ENCODE measurements at regions not wholly inside any gene's neighbourhood (a gene's known extent, or its start where the extent isn't known, plus 50 kb on each side); places are given as distances from the start of the nearest gene placed in this dataset.

DNA sequence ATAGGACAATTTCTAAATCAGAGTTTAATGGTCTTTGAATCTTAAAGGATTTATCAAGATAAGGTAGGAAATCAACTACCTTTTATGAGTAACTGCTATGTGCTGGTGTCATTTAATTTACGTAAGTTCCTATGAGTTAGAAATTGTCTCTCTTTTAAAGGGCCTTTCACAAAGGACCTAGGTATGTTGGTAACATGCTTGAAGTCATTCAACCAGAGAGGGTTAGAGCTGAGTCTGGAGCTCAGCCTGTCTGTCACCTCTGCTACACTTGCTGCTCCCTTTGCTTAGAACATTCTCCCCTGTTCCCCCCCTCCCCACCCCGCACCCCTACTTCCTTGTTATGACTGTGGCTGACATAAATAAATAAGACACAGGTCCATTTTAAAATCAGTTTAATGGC lies 190.3 kb upstream of the SEMA6A start:
- H3K27ac Mint-ChIP-seq, result no peak overlapping the region
- no peak overlapping the region for H3K4me3 Mint-ChIP-seq
- no peaks in the 10 kb centered on the region for H3K4me1 Mint-ChIP-seq (ENCODE audit: low read depth)
- no peaks in the 10 kb centered on the region for H3K9me3 Mint-ChIP-seq (ENCODE audit: low read depth)
- peaks cover 3% of the 10 kb centered on the region for H3K27me3 Mint-ChIP-seq
- no peaks in the 10 kb centered on the region for H3K36me3 Mint-ChIP-seq

DNA sequence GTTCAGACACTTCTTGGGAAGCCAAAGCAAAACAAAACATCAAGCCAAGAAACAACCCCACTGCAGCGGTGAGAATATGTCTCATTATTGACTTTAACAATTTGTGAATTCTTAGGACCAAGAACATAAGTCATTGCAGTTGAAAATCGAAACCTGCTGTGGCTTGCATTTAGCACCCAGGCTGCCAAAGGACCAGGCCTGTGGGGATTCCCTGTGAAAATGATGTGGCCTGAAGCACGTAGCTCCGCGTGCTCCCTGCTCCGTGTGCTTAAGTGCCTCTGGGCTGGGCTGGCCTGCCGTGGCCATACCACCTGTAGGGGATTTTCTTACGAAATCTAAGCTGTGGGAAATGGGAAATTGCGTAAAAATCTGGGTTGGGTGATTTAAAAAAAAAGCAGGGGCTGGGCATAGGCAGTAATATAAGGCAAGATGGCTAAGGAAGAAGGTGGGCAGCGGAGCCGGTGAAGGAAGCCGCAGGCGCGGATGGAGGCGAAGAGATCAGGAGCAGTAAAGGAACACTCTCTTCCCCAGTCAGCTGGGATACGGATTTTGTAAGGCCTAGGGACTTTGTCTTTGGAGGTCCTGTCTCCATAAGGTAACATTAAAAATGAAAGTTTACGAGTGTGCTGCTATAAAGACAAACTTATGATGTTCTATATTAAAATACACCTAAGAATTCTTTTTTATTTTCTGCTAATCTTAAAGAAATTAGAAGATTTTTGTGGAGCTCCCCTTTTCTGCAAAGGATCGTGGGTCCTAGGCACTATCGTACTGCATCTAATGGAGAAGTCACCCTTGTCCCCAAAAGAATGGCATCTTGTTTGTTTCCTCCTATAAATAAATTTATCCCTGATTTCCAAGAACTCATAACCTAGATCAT lies 189.6 kb upstream of the SEMA6A start:
- Mint-ChIP-seq H3K4me3 (no peak overlapping the region), H3K4me1 (ENCODE audit: low read depth) (no peaks in the 10 kb centered on the region), H3K27me3 (peaks cover 3% of the 10 kb centered on the region), H3K9me3 (ENCODE audit: low read depth) (no peaks in the 10 kb centered on the region), H3K36me3 (no peaks in the 10 kb centered on the region), H3K27ac (no peak overlapping the region)

DNA sequence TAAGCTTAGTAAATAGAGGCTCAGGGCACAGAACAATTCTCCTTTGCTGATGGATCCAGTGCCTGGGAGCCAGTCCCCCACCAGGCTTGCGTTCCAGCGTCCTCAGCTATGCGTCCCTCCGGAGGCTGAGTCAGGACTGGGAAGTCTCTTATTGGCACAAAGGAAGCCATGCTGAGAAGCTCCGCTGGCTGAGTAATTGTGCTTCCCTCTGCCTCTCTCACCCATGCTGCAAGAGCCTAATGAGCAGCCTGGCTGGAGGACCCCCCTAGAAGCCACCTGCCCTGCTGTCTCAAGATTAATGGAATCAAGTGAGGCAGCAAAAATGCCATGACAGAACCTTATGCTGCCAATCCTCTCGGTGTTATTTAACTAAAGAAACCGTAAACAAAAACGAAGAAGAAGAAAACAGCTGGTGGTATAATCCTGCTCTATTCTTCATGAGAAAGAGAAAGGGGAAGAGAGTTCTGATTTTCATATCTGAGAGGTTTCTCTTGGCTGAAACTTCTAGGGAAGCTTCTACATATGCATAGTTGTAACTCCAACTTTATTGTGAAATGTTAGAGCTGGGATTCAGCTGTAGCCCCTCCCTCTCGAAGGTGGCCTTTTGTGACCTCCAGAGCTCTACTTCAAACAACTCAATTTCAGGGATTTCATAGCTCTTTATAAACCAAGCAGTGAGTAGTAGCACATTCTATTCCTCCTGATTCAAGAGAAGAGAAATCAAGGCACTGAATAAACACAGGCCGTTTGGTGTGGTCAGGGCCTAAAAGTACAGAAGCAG lies 185.4 kb upstream of the SEMA6A start:
- Mint-ChIP-seq H3K27ac (no peak overlapping the region), H3K9me3 (ENCODE audit: low read depth) (no peaks in the 10 kb centered on the region), H3K36me3 (no peaks in the 10 kb centered on the region)

DNA sequence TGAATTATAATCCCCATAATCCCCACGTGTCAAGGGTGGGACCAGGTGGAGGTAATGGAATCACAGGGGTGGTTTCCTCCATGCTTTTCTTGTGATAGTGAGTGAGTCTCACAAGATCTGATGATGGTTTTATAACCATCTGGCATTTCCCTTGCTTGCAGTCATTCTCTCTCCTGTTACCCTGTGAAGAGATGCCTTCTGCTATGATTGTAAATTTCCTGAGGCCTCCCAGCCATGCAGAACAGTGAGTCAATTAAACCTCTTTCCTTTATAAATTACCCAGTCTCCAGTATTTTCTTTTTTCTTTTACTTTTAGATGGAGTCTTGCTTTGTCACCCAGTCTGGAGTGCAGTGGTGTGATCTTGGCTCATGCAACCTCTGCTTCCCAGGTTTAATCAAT lies 182.7 kb upstream of the SEMA6A start:
- H3K27ac Mint-ChIP-seq, result no peak overlapping the region
- no peaks in the 10 kb centered on the region for H3K4me1 Mint-ChIP-seq (ENCODE audit: low read depth)
- no peaks in the 10 kb centered on the region for H3K36me3 Mint-ChIP-seq
- H3K27me3 Mint-ChIP-seq, result peaks cover 4% of the 10 kb centered on the region
- H3K9me3 Mint-ChIP-seq (ENCODE audit: low read depth), result no peaks in the 10 kb centered on the region
- no peak overlapping the region for H3K4me3 Mint-ChIP-seq

More for the DNA sequence above, 185.4 kb upstream of the SEMA6A start:
- H3K27me3 Mint-ChIP-seq, result peaks cover 2% of the 10 kb centered on the region
- no peaks in the 10 kb centered on the region for H3K4me1 Mint-ChIP-seq (ENCODE audit: low read depth)
- no peak overlapping the region for H3K4me3 Mint-ChIP-seq

DNA sequence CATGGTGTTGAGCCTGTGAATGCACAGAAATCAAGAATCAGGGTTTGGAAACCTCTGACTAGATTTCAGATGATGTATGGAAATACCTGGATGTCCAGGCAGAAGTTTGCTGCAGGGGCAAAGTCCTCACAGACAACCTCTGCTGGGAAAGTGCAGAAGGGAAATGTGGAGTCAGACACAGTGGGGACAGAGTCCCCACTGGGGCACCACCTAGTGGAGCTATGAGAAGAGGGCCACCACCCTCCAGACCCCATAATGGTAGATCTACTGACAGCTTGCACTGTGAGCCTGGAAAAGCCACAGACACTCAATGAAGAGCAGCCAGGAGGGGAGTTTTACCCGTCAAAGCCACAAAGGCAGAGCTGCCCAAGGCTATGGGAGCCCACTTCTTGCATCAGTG lies 181.9 kb upstream of the SEMA6A start:
- H3K4me3 Mint-ChIP-seq, result no peak overlapping the region
- peaks cover 4% of the 10 kb centered on the region for H3K27me3 Mint-ChIP-seq
- H3K36me3 Mint-ChIP-seq, result no peaks in the 10 kb centered on the region
- no peaks in the 10 kb centered on the region for H3K9me3 Mint-ChIP-seq (ENCODE audit: low read depth)
- no peaks in the 10 kb centered on the region for H3K4me1 Mint-ChIP-seq (ENCODE audit: low read depth)
- no peak overlapping the region for H3K27ac Mint-ChIP-seq

- Mint-ChIP-seq H3K4me3 (no peak overlapping the region), H3K36me3 (no peaks in the 10 kb centered on the region), H3K27me3 (peaks cover 4% of the 10 kb centered on the region), H3K27ac (no peak overlapping the region), H3K4me1 (ENCODE audit: low read depth) (no peaks in the 10 kb centered on the region), H3K9me3 (ENCODE audit: low read depth) (no peaks in the 10 kb centered on the region)
Observed at GRCh38 chr5:116754556-116754955, 179.9 kb upstream of the SEMA6A start.

DNA sequence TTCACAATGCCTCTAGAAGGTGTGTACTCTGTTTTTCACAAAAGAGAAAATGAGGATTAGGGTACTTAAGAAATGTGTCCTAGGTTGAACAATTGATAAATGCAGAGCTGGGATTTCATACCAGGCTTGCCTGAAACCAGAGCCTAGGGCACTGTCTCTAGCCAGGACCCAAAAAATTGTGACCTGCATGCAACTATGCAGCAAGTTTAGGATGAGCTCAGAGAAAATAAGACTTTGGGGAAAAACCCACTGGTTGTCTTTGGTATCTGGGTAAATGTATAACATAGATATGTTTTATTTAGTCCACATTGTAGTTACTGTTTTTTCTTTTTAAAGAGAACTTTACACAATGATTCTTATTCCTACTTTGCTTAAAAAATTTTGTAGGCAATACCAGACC lies 177.1 kb upstream of the SEMA6A start:
- no peak overlapping the region for H3K4me3 Mint-ChIP-seq
- H3K4me1 Mint-ChIP-seq (ENCODE audit: low read depth), result no peaks in the 10 kb centered on the region
- H3K27ac Mint-ChIP-seq, result no peak overlapping the region
- no peaks in the 10 kb centered on the region for H3K9me3 Mint-ChIP-seq (ENCODE audit: low read depth)
- H3K36me3 Mint-ChIP-seq, result no peaks in the 10 kb centered on the region
- peaks cover 1% of the 10 kb centered on the region for H3K27me3 Mint-ChIP-seq

DNA sequence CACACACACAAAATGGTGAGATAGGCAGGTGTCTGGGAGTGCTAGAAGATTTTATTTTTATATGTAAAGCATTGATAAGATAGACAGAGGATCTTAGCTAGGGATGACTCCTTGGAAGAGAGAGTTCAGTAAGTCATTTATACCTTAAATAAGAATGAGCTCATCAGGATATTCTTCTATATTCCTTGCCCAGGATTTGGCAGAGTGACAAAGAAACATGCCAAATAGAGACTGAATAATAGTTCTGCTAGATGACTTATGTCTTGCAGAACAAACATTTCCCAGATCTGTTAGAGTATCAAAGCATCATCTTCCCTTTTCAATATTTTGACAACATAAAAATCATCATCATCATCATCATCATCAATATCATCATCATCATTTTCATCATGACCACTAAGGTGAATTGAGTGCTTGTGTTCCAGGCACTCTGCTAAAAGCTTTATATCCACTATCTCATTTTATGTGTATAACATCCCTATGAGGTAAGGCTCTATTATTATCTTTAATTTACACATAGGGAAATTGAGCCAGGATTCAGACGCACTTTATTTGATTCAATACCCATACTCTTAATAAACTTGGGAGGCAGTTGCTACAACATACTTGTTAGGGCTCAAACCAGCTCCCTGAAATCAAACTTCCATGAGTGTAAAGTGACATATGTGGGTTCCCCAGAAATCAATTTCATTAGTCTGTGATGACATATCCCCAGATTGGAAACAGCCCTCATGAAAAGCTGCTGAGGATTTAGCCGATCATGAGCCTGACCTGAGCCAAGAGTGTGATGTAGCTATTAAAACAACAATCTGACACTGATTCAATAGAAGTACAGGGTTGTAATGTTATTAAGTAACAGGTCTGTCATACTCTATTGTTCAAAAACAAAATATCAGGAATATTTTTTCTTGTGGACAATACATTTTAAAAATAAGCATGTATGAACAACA lies 176.3 kb upstream of the SEMA6A start:
- Mint-ChIP-seq H3K9me3 (ENCODE audit: low read depth) (no peaks in the 10 kb centered on the region), H3K36me3 (no peaks in the 10 kb centered on the region), H3K27ac (no peak overlapping the region), H3K27me3 (peaks cover 1% of the 10 kb centered on the region), H3K4me3 (no peak overlapping the region), H3K4me1 (ENCODE audit: low read depth) (no peaks in the 10 kb centered on the region)

DNA sequence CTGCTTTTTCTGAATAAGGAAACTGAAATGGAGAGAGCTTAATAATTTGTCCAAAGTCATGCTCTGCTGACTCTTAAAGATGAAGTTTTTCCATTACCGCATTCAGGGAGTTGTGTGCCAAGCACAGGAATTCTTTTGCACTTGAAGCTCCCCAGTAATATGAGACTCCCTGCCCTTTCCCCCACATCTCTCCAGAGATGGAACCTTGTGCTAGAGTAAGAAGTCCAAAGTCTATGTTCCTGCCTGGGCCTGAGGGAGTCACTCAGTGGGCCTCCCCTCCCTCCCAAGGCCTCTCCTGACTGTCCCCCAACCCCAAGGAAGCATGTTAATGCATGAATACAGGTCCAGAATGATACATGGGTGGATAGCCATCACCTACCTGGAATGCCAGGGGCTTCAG lies 173.3 kb upstream of the SEMA6A start:
- Mint-ChIP-seq H3K27ac (no peak overlapping the region), H3K27me3 (no peaks in the 10 kb centered on the region), H3K36me3 (no peaks in the 10 kb centered on the region), H3K9me3 (ENCODE audit: low read depth) (peaks cover 8% of the 10 kb centered on the region), H3K4me1 (ENCODE audit: low read depth) (no peaks in the 10 kb centered on the region), H3K4me3 (no peak overlapping the region)

DNA sequence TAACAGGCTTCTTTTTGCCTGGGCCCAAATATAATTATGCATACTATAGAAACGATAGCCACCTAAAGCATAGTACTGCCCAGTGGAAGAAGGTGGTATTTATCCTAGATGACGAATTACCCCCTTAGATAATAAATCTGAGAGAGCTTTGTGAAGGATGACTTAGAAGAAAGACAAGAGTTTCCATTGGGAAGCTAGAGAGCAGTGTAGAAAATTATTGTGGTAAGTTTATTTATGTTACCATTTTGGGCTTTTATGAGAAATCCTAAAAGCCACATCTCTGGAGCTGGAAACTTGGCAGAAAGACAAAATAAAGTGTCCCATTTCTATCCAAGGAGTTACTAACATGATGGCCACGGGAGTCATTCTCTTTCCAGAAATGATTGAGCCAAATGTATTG lies 172.0 kb upstream of the SEMA6A start:
- no peaks in the 10 kb centered on the region for H3K4me1 Mint-ChIP-seq (ENCODE audit: low read depth)
- no peak overlapping the region for H3K27ac Mint-ChIP-seq
- H3K9me3 Mint-ChIP-seq (ENCODE audit: low read depth), result peaks cover 8% of the 10 kb centered on the region
- H3K4me3 Mint-ChIP-seq, result no peak overlapping the region
- H3K27me3 Mint-ChIP-seq, result no peaks in the 10 kb centered on the region
- H3K36me3 Mint-ChIP-seq, result no peaks in the 10 kb centered on the region

GRCh38 chr5:116740771-116741170 lies 166.1 kb upstream of the SEMA6A start:
- Mint-ChIP-seq H3K27ac (no peak overlapping the region), H3K4me3 (no peak overlapping the region), H3K4me1 (ENCODE audit: low read depth) (no peaks in the 10 kb centered on the region), H3K36me3 (no peaks in the 10 kb centered on the region), H3K27me3 (peaks cover 8% of the 10 kb centered on the region), H3K9me3 (ENCODE audit: low read depth) (peaks cover 8% of the 10 kb centered on the region)

DNA sequence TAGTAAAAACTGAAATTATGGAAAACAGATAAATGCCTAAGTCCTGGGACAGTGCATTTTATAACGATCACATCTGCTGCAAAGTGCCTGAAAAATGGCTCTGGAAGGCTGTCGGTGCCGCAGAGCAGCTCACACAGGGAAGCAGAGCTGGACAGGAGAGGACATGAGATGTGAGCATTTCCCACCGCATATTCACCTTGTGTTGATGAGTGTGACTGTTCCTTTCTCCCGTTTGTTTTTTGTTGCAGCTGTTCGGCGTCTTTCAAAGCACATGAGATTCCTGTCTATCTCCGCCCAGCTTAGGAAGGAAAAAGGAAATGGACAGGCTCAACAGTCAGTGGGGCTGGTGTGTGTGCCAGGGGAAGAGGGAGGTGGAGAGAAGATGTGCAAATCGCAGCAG lies 164.9 kb upstream of the SEMA6A start:
- H3K27ac Mint-ChIP-seq, result no peak overlapping the region
- no peak overlapping the region for H3K4me3 Mint-ChIP-seq
- peaks cover 8% of the 10 kb centered on the region for H3K9me3 Mint-ChIP-seq (ENCODE audit: low read depth)
- H3K27me3 Mint-ChIP-seq, result peaks cover 8% of the 10 kb centered on the region
- H3K36me3 Mint-ChIP-seq, result no peaks in the 10 kb centered on the region
- H3K4me1 Mint-ChIP-seq (ENCODE audit: low read depth), result no peaks in the 10 kb centered on the region

DNA sequence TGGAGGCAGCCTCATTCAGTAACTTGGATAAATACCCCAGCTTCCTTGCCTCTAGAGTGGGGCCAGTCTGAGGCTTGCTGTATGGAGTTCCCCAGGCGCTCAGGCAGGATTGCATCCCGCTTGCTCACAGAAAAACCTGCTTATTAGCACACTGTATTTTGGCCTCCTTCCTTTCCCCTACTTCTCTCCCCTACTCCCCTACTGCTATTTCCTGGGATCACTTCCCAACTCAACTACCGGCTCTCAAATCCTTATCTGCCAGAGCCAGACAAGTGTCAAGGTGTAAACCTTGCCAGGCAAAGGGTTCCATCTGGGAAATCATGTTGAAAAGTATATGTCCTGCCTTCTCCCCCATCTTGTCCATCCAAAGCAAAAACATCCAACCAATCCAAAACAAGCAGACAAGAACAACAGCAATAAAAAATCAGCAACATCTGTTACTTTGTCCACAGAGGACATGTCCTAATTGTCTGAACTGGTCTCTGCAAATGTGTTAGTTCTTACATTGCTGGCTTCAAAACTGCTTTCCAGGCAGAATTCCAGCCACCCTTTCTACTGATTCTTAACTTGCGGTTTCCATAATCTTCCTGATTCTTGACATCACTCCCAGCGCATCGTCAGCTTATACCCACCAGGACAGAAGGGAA lies 164.1 kb upstream of the SEMA6A start:
- Mint-ChIP-seq H3K4me1 (ENCODE audit: low read depth) (no peaks in the 10 kb centered on the region), H3K9me3 (ENCODE audit: low read depth) (peaks cover 3% of the 10 kb centered on the region), H3K36me3 (no peaks in the 10 kb centered on the region), H3K4me3 (no peak overlapping the region), H3K27ac (no peak overlapping the region), H3K27me3 (peaks cover 8% of the 10 kb centered on the region)

- no peaks in the 10 kb centered on the region for H3K9me3 Mint-ChIP-seq (ENCODE audit: low read depth)
- no peaks in the 10 kb centered on the region for H3K4me1 Mint-ChIP-seq (ENCODE audit: low read depth)
- H3K27me3 Mint-ChIP-seq, result peaks cover 8% of the 10 kb centered on the region
- no peaks in the 10 kb centered on the region for H3K36me3 Mint-ChIP-seq
- no peak overlapping the region for H3K27ac Mint-ChIP-seq
- H3K4me3 Mint-ChIP-seq, result no peak overlapping the region
Observed at GRCh38 chr5:116738239-116738614, 163.6 kb upstream of the SEMA6A start.
